ENCODE measurements at regions not wholly inside any gene's neighbourhood (a gene's known extent, or its start where the extent isn't known, plus 50 kb on each side); places are given as distances from the start of the nearest gene placed in this dataset.

DNA sequence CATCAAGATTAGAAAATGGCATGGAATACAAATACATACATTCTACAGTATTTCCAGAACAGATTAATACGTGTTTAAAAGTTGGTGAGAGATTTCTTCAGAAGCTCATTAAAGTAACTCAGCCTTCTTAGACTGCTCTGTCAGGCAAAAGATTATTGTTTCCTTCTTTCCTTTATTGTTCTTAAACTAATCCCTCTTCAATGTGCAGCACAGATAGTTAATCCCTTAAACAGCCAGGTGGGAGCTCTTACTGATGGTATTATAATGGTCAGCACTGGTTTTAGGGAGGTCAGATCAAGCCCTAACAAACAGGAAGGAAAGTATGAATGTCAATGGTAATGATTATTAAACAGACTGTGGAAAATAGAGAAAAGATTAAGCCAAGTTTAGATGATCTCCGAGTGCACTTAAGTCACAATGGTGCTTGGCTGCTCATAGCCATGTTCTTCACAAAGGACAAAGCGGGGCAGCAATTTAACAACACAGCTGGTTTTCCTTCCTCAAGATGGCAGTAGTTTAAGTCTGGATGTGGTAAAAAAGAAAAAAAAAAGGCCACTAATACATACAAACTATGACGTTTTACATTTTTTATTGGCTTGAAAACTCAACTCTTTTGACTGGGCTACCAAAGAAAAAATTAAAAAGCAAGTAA lies 992.6 kb downstream of the PCDH9 start:
- TF ChIP-seq GATA3 (IDR thresholded peaks at IDR 0.05; ENCODE audit: low read depth, low read length) (no peak), GATA2 (IDR thresholded peaks at IDR 0.05; ENCODE audit: low read depth, low read length) (no peak)

- no peak for TF ChIP-seq GATA2 (IDR thresholded peaks at IDR 0.05; ENCODE audit: low read depth, low read length)
- no peak for TF ChIP-seq GATA3 (IDR thresholded peaks at IDR 0.05; ENCODE audit: low read depth, low read length)
Observed at GRCh38 chr13:66234159-66234558, 996.0 kb downstream of the PCDH9 start.

DNA sequence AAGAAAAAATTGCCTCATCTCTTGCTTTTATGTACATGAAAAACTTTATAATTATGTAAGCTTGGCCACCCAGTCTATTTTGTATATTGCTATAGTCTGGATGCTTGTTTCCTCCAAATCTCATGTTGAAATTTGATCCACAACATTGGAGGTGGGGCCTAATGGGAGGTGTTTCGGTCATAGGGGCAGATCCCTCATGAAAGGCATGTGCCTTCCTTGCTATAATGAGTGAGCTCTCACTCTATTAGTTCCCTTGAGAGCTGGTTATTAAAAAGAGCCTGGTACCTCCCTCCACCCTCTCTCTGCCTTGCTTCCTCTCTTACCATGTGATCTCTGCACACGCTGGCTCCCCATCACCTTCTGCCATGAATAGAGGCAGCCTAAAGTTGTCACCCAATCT lies 1005.1 kb downstream of the PCDH9 start:
- no peak for TF ChIP-seq GATA3 (IDR thresholded peaks at IDR 0.05; ENCODE audit: low read depth, low read length)
- no peak for TF ChIP-seq GATA2 (IDR thresholded peaks at IDR 0.05; ENCODE audit: low read depth, low read length)

GRCh38 chr13:66224663-66225062 lies 1005.5 kb downstream of the PCDH9 start:
- no peak for TF ChIP-seq GATA3 (IDR thresholded peaks at IDR 0.05; ENCODE audit: low read depth, low read length)
- TF ChIP-seq GATA2 (IDR thresholded peaks at IDR 0.05; ENCODE audit: low read depth, low read length) = no peak

- TF ChIP-seq GATA2 (IDR thresholded peaks at IDR 0.05; ENCODE audit: low read depth, low read length) = no peak
Observed at GRCh38 chr13:66222926-66223325, 1007.2 kb downstream of the PCDH9 start.

- no peak for TF ChIP-seq GATA3 (IDR thresholded peaks at IDR 0.05; ENCODE audit: low read depth, low read length)
- no peak for TF ChIP-seq GATA2 (IDR thresholded peaks at IDR 0.05; ENCODE audit: low read depth, low read length)
Observed at GRCh38 chr13:66222127-66222526, 1008.0 kb downstream of the PCDH9 start.

DNA sequence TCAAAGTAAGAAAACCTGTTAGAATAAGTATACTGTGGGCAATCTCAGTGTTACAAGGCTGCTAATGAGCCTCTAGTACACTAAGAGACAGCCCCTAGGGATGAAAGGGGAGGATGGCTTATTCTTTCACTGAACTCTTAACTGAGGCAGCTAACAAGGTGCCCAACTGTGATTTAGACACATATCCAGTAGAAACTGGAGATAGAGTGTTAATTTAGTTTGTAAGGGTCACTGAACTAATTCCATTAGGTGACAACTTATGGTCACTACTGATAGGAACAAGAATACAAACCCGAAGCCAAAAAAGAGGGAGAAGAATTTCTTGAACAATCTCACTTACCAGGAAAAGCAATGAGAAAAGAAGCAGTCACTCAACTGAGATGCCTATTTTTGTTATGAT lies 1010.6 kb downstream of the PCDH9 start:
- TF ChIP-seq GATA3 (IDR thresholded peaks at IDR 0.05; ENCODE audit: low read depth, low read length) (no peak), GATA2 (IDR thresholded peaks at IDR 0.05; ENCODE audit: low read depth, low read length) (no peak)

DNA sequence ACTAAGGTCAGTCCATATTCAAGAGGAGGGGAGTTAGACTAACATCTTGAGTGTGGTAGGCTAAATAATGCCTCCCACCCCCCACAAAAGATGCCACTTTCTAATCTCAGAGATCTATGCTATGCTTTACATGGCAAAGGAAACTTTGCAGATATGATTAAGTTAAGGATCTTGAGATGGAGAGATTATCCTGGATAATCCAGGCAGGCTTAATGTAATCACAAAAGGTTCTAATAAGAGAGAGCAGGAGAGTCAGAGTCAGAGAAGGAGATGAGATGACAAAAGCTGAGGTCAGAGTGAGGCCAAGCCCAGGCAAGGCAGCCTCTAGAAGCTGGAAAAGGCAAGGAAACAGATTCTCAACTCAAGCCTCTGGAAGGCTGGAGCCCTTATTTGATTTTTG lies 1011.6 kb downstream of the PCDH9 start:
- TF ChIP-seq GATA3 (IDR thresholded peaks at IDR 0.05; ENCODE audit: low read depth, low read length) = no peak
- TF ChIP-seq GATA2 (IDR thresholded peaks at IDR 0.05; ENCODE audit: low read depth, low read length) = no peak

DNA sequence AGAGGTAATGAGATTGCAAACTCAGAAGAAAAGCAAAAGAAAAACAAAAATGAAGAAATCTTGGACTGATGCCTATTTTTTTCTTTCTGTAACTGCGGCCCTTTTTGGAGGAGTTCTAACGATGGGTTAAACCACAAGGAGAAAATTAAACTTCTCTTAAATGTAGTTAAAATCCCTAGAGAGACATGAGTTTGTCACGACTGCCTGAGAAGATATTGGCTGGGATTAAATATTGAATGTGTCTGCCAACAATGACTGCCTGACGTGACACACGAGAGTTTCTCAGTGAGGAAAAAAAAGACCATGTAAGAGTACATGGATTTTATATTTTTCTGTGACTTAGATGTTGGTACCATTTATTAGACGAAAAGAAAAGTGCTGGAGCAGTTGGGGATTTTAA lies 1013.4 kb downstream of the PCDH9 start:
- no peak for TF ChIP-seq GATA2 (IDR thresholded peaks at IDR 0.05; ENCODE audit: low read depth, low read length)
- no peak for TF ChIP-seq GATA3 (IDR thresholded peaks at IDR 0.05; ENCODE audit: low read depth, low read length)

DNA sequence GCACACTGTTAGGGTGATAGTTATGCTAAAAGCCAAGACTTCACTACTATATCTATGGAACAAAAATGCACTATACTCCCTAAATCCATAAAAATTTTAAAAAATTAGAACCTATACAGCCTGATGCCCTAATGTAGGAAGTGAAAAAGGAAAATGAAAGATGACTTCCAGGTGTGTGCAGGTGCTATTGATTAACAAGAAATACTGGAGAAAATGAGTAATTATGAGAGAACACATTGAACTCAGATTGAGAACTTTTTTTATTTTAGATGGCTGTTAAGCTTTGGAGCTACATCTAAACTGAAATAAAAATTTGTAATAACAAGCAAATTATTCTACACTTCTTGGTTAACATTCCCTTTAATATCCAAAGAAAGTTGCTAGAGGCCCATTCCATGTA lies 1015.7 kb downstream of the PCDH9 start:
- TF ChIP-seq GATA3 (IDR thresholded peaks at IDR 0.05; ENCODE audit: low read depth, low read length) (no peak), GATA2 (IDR thresholded peaks at IDR 0.05; ENCODE audit: low read depth, low read length) (no peak)

DNA sequence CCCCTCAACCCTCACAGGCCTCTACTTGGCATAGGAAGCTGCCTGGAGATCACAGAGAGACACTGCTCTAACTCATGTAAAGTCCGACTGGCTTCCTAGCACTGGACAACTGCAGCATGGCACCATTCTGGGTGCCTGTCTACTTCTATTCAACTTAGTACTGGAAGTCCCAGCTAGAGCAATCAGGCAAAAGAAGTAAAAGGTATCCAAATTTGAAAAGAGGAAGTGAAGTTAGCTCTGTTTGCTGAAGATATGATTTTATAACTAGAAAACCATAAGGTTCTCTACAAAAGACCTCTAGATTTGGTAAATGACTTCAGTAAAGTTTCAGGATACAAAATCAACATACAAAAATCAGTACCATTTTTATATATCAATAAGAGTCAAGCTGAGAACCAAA lies 1017.6 kb downstream of the PCDH9 start:
- TF ChIP-seq GATA3 (IDR thresholded peaks at IDR 0.05; ENCODE audit: low read depth, low read length) = no peak
- no peak for TF ChIP-seq GATA2 (IDR thresholded peaks at IDR 0.05; ENCODE audit: low read depth, low read length)

GRCh38 chr13:66210677-66211076 lies 1019.5 kb downstream of the PCDH9 start:
- no peak for TF ChIP-seq GATA3 (IDR thresholded peaks at IDR 0.05; ENCODE audit: low read depth, low read length)
- TF ChIP-seq GATA2 (IDR thresholded peaks at IDR 0.05; ENCODE audit: low read depth, low read length) = no peak

- TF ChIP-seq GATA2 (IDR thresholded peaks at IDR 0.05; ENCODE audit: low read depth, low read length) (no peak), GATA3 (IDR thresholded peaks at IDR 0.05; ENCODE audit: low read depth, low read length) (no peak)
Observed at GRCh38 chr13:66208589-66208988, 1021.5 kb downstream of the PCDH9 start.

DNA sequence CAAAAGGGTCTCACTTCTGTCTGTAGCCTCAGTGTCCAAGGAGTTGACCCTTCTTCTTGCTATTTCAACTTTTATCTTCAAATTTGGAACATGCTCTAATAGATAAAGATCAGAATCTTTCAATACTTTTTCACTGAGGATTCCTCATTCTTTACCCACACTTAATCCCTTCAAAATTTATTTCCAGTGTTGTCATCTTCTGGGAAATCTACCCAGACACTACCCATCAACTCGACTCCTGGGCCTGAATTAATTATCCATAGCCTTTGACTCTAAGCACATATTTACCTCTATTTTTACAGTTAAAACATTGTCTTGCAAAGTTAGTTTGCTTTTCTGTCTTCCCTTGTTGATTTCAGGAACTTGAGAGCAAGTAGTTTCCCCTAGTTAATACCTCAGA lies 1022.5 kb downstream of the PCDH9 start:
- no peak for TF ChIP-seq GATA3 (IDR thresholded peaks at IDR 0.05; ENCODE audit: low read depth, low read length)
- TF ChIP-seq GATA2 (IDR thresholded peaks at IDR 0.05; ENCODE audit: low read depth, low read length) = no peak

DNA sequence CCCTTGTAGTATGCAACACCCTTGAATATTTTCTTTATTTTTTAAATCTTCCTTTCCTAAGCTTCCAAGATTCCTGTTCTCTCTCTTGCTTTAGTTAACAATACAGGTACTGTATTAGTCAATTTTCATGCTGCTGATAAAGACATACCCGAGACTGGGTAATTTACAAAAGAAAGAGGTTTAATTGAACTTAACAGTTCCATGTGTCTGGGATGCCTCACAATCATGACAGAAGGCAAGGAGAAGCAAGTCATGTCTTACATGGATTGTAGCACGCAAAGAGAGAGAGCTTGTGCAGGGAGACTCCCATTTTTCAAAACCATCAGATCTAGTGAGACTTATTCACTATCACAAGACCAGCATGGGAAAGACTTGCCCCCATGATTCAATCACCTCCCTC lies 1024.3 kb downstream of the PCDH9 start:
- TF ChIP-seq GATA3 (IDR thresholded peaks at IDR 0.05; ENCODE audit: low read depth, low read length) = no peak
- TF ChIP-seq GATA2 (IDR thresholded peaks at IDR 0.05; ENCODE audit: low read depth, low read length) = no peak

- TF ChIP-seq GATA3 (IDR thresholded peaks at IDR 0.05; ENCODE audit: low read depth, low read length) (no peak), GATA2 (IDR thresholded peaks at IDR 0.05; ENCODE audit: low read depth, low read length) (no peak)
Observed at GRCh38 chr13:66200555-66200954, 1029.6 kb downstream of the PCDH9 start.
